GM10266 (cell line): ENCODE measurements at regions not wholly inside any gene's neighbourhood (a gene's known extent, or its start where the extent isn't known, plus 50 kb on each side); places are given as distances from the start of the nearest gene placed in this dataset.
"Not testable (repeated sequence)": the region's sequence is repeated elsewhere in the genome, so short reads cannot be mapped to it uniquely, and the experiment has no call there.

Experiments used
- DNase-seq: peaks from one replicate; pipeline ENCODE4 v3.0.0; 2012; ENCODE audit errors: extremely low spot score
- TF ChIP-seq, protein P1 (sequence below): IDR thresholded peaks from 2 replicates; pipeline ENCODE4 v1.5.1; 2012; ENCODE audit warnings: mild to moderate bottlenecking, low read depth; ENCODE audit not compliant: control insufficient read depth, insufficient read depth; ENCODE audit errors: missing control alignments

DNA sequence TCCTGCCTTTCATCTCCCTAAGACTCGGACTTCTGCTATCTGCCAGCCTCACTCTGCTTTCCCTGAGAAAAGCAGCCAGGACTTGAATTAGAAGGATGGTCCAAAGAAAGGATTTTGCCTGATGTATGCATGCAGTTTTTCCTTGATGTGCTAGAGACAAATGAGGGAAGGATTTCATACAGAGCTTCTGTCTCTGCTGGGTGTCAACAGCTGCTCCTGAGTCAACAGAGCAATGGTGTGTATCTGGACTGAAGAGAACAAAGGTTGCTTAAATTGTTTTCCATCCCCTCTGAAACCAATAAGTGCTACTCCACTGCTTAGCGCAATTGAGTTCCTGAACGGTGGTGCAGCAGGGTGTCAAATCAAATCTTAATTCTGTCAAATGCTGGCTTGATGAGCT, 680.6 kb upstream of the C16orf82 start:
- no peak for DNase-seq

DNA sequence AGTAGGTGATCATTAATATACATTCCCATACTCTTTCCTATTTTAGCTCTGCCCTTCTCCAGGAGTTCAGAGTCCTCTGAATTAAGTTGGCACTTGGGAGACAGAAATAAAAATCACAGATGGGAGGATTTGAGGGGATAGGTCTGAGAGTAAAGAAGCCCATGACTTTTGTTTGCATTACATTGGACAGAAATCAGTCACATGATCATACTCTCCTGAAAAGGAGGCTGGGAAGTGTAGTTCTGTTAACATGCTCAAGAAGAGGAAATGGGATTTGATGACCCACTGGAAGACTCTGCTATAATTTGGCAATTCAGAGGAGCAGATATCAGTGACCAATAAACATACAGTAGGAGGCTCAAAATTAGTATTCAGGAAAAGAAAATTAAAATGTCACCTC, 674.9 kb upstream of the C16orf82 start:
- no peak for DNase-seq
- TF ChIP-seq, protein P1, sequence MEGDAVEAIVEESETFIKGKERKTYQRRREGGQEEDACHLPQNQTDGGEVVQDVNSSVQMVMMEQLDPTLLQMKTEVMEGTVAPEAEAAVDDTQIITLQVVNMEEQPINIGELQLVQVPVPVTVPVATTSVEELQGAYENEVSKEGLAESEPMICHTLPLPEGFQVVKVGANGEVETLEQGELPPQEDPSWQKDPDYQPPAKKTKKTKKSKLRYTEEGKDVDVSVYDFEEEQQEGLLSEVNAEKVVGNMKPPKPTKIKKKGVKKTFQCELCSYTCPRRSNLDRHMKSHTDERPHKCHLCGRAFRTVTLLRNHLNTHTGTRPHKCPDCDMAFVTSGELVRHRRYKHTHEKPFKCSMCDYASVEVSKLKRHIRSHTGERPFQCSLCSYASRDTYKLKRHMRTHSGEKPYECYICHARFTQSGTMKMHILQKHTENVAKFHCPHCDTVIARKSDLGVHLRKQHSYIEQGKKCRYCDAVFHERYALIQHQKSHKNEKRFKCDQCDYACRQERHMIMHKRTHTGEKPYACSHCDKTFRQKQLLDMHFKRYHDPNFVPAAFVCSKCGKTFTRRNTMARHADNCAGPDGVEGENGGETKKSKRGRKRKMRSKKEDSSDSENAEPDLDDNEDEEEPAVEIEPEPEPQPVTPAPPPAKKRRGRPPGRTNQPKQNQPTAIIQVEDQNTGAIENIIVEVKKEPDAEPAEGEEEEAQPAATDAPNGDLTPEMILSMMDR, result no peak

More for the DNA sequence above, 680.6 kb upstream of the C16orf82 start:
- TF ChIP-seq, protein P1, result no peak

DNA sequence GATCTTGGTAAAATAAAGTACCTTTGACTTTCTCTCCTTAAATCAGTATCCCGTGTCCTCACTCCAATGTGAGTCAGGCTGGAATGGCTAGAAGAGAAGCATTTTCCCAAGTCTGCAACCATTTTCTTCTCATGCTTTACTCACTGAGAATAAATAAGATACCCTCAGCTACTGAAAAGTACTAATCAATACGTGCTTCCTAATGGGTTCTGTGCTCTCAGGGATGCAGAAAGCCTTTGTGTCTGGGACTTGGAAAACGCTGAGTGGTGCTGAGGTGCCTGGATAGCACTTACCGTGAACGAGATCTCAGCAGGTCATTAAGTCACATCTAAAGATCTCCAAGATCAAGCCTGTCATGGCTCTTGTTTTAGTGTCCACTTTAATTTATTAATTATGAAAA, 672.3 kb upstream of the C16orf82 start:
- DNase-seq, result no peak
- TF ChIP-seq, protein P1, result no peak

- no peak for DNase-seq
- TF ChIP-seq, protein P1, result no peak
These were observed 671.0 kb upstream of the C16orf82 start for GRCh38 chr16:26395700-26396099.

GRCh38 chr16:26396511-26397235, 670.1 kb upstream of the C16orf82 start:
- no peak for DNase-seq
- TF ChIP-seq, protein P1, result no peak

- TF ChIP-seq, protein P1, result no peak
- DNase-seq, result no peak
These were observed 652.9 kb upstream of the C16orf82 start for GRCh38 chr16:26413780-26414179.

DNA sequence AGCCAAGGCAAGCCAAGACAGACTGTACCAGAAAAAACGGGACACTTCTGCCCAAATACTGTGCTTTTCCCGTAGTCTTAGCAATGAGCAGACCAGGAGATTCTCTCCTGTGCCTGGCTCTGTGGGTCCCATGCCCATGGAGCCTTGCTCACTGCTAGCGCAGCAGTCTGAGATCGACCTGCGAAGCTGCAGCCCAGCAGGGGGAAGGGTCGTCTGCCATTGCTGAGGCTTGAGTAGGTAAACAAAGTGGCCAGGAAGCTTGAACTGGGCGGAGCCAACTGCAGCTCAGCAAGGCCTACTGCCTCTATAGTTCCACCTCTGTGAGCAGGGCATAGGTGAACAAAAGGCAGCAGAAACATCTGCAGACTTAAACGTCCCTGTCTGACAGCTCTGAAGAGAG, 647.3 kb upstream of the C16orf82 start:
- not testable (repeated sequence) for DNase-seq

DNA sequence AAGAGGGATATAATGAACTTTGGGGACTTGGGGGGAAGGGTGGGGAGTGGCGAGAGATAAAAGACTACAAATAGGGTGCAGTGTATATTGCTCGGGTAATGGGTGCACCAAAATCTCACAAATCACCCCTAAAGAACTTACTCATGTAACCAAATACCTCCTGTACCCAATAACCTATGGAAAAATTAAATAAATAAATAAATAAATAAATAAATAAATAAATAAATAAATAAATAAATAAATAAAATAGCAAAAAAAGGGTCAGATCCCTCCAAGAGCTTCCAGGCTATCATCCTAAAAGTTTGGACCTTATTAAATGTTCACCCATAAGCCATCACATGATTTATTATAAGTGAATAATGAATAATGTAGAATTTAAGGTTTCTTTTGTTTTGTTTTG, 636.1 kb upstream of the C16orf82 start:
- TF ChIP-seq, protein P1, result no peak
- DNase-seq, result no peak
